ENCODE measurements at regions not wholly inside any gene's neighbourhood (a gene's known extent, or its start where the extent isn't known, plus 50 kb on each side); places are given as distances from the start of the nearest gene placed in this dataset.

DNA sequence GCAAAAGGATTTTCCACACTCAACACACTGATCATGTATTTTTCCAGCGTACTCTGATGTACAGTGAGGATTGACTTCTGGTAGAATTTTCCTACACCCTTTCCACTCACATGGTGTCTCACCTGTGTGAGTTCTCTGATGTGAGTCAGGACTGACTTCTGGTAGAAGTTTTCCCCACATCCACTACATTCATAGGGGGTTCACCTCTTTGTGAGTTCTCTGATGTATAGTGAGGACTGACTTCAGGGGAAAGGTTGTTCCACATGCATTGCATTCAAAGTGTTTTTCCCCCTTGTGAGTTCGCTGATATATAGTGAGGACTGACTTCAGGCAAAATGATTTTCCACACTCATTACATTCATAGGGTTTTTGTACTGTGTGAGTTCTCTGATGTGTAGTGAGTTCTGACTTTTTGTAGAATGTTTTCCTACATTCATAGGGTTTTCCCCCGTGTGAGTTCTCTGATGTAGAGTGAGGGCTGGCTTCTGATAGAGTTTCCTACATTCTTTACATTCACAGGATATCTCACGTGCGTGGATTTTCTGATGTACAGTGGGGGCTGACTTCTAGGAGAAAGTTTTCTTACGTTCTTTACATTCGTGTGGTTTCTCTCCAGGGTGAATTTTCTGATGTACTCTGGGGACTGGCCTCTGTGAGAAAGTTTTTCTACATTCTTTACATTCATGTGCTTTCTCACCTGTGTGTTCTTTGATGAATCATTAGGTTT, 146.5 kb downstream of the GLRX3 start:
- TF ChIP-seq, protein P1, sequence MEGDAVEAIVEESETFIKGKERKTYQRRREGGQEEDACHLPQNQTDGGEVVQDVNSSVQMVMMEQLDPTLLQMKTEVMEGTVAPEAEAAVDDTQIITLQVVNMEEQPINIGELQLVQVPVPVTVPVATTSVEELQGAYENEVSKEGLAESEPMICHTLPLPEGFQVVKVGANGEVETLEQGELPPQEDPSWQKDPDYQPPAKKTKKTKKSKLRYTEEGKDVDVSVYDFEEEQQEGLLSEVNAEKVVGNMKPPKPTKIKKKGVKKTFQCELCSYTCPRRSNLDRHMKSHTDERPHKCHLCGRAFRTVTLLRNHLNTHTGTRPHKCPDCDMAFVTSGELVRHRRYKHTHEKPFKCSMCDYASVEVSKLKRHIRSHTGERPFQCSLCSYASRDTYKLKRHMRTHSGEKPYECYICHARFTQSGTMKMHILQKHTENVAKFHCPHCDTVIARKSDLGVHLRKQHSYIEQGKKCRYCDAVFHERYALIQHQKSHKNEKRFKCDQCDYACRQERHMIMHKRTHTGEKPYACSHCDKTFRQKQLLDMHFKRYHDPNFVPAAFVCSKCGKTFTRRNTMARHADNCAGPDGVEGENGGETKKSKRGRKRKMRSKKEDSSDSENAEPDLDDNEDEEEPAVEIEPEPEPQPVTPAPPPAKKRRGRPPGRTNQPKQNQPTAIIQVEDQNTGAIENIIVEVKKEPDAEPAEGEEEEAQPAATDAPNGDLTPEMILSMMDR (IDR thresholded peaks at IDR 0.05), result no peak
- TF ChIP-seq POLR2A (IDR thresholded peaks at IDR 0.05) (no peak), POLR2AphosphoS5 (IDR thresholded peaks at IDR 0.05) (no peak)
